AG09309 (cell line): ENCODE measurements at regions not wholly inside any gene's neighbourhood (a gene's known extent, or its start where the extent isn't known, plus 50 kb on each side); places are given as distances from the start of the nearest gene placed in this dataset.

Experiments used
- DNase-seq: peaks from one replicate; pipeline ENCODE4 v3.0.0-alpha.2; 2010; ENCODE audit warnings: low read depth
- H3K4me3 ChIP-seq: 2 replicates; pipeline ENCODE4 v1.5.1; 2011; ENCODE audit warnings: mild to moderate bottlenecking, low read depth, low read length, moderate library complexity; ENCODE audit not compliant: control insufficient read depth
- CTCF ChIP-seq: IDR thresholded peaks from 2 replicates; pipeline ENCODE4 v1.5.1; 2011; ENCODE audit warnings: mild to moderate bottlenecking, low read depth, low read length, inconsistent platforms; ENCODE audit not compliant: insufficient read depth, control insufficient read depth; ENCODE audit errors: missing control alignments

DNA sequence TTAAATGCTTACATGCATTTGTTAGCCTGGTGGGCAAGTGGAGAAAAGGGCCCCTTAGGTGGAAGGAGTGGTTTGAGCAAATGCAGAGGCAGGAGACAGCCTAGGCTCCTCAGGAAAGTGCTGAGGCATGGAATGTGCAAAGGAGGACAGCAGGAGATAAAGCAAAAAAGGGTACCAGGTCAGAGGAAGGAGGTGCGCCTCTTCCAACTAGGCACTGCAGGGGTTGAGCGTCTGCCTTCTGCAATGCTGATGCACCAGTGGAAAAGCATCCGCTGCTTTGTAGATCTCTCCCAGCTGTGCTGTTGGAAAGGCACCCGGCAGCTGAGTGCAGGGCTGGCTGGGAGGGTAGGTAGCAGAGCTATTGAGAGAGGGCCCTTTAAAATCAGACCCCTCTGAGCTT lies 287.0 kb upstream of the XYLT1 start:
- no peak overlapping the region for H3K4me3 ChIP-seq
- no peak for DNase-seq
- TF ChIP-seq CTCF, result no peak

DNA sequence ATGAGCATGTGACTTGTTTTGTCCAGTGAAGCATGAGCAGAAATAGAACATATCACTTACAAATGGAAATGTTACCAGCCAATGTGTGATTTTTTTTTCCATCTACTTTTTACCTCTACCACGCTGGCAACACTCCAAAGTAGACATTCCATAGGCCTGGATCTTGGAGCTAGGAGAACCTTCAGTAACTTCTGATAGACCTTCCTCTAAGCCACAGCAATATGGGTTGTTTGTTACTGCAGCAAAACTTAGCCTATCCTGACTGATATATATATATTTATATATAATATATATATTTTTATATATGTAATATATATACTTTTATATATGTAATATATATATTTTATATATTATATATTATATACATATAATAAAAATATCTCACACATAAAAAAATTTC lies 284.4 kb upstream of the XYLT1 start:
- no peak overlapping the region for H3K4me3 ChIP-seq
- no peak for TF ChIP-seq CTCF

GRCh38 chr16:17753434-17753833 lies 282.7 kb upstream of the XYLT1 start:
- no peak overlapping the region for H3K4me3 ChIP-seq
- no peak for DNase-seq
- no peak for TF ChIP-seq CTCF

More for the DNA sequence above, 284.4 kb upstream of the XYLT1 start:
- no peak for DNase-seq

GRCh38 chr16:17749706-17750105 lies 278.9 kb upstream of the XYLT1 start:
- no peak for TF ChIP-seq CTCF
- DNase-seq, result no peak
- H3K4me3 ChIP-seq, result no peak overlapping the region

GRCh38 chr16:17748044-17748719 lies 277.4 kb upstream of the XYLT1 start:
- TF ChIP-seq CTCF, result no peak
- no peak for DNase-seq
- no peak overlapping the region for H3K4me3 ChIP-seq

DNA sequence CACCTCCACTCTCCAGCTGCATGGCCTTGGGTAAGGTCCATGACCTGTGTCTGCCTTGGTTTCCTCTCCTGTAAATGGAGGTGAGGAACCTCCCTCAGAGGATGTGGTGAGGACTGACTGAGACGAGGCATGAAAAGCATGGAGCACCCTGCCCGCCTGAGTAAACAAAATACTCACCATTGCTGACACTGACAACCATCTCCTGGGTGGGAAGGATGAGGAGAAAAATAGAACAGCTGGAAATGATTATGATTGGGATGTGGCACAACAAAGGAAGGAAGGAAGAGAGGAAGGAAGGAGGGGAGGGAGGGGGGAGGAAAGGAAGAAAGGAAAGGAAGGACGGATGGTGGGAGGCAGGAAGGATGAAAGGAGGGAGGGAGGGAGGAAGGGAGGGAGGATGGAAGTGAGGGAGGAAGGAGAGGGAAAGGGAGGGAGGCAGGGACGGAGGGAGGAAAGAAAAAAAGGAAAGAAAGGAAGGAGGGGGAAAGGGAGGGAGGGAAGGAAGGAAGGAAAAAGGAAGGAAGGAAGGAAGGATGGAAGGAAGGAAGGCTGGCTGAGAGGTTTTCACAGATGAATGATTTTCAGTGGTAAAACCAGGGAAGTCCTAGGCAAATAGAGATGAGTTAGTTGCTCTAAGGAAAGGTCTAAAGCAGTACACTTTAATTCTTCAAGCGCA lies 276.5 kb upstream of the XYLT1 start:
- no peak for DNase-seq
- H3K4me3 ChIP-seq, result no peak overlapping the region
- TF ChIP-seq CTCF, result no peak
